Endothelial cell (in vitro differentiated cells): ENCODE measurements at regions not wholly inside any gene's neighbourhood (a gene's known extent, or its start where the extent isn't known, plus 50 kb on each side); places are given as distances from the start of the nearest gene placed in this dataset.

Experiments
- DNase-seq: peaks from one replicate; pipeline ENCODE4 v3.0.0; 2021; ENCODE audit warnings: low spot score
- H3K27ac Mint-ChIP-seq: one replicate; pipeline ENCODE4 v1.8.0; 2021; ENCODE audit warnings: mixed read lengths, inconsistent platforms; ENCODE audit not compliant: unreplicated experiment
- H3K27me3 Mint-ChIP-seq: one replicate; pipeline ENCODE4 v1.8.0; 2021; ENCODE audit warnings: mild to moderate bottlenecking, moderate library complexity, mixed read lengths, inconsistent platforms; ENCODE audit not compliant: unreplicated experiment
- H3K36me3 Mint-ChIP-seq: one replicate; pipeline ENCODE4 v1.8.0; 2021; ENCODE audit warnings: mild to moderate bottlenecking, low read depth, mixed read lengths, inconsistent platforms; ENCODE audit not compliant: unreplicated experiment
- H3K4me1 Mint-ChIP-seq: one replicate; pipeline ENCODE4 v1.8.0; 2021; ENCODE audit warnings: mild to moderate bottlenecking, mixed read lengths, inconsistent platforms; ENCODE audit not compliant: unreplicated experiment
- H3K4me3 Mint-ChIP-seq: one replicate; pipeline ENCODE4 v1.8.0; 2021; ENCODE audit warnings: mild to moderate bottlenecking, mixed read lengths, inconsistent platforms; ENCODE audit not compliant: unreplicated experiment
- H3K9me3 Mint-ChIP-seq: one replicate; pipeline ENCODE4 v1.8.0; 2021; ENCODE audit warnings: mixed read lengths, inconsistent platforms; ENCODE audit not compliant: unreplicated experiment
- TF ChIP-seq, protein P1 (sequence below): fragments of 200-600 bp; sonication (generic); IDR thresholded peaks from one replicate; pipeline ENCODE4 v1.5.0; 2021; ENCODE audit warnings: antibody characterized with exemption; ENCODE audit not compliant: unreplicated experiment

DNA sequence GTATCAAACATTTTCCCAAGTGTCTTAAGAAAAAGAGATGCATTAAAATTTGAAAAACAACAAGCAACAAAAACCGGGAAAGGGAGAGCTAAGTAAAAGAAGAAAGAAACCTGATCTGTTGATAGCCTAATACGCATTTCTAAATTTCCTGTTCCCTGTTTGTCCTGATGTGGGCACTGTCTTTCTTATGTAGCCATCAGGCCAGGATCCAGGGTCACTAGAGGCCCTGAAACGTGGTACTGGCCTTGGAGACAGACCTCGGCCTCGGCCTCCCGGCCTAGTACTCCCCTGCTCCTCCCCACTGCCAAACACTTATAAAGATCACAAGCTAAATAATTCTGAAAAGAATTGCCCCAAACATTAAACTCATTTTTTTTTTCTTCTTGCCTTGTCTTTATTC lies 547.2 kb downstream of the IRX1 start:
- Mint-ChIP-seq H3K27me3 (peaks cover 1% of the 10 kb centered on the region), H3K9me3 (peaks cover 5% of the 10 kb centered on the region), H3K36me3 (no peaks in the 10 kb centered on the region), H3K27ac (no peak overlapping the region), H3K4me1 (no peaks in the 10 kb centered on the region), H3K4me3 (no peak overlapping the region)
- no peak for DNase-seq
- TF ChIP-seq, protein P1, sequence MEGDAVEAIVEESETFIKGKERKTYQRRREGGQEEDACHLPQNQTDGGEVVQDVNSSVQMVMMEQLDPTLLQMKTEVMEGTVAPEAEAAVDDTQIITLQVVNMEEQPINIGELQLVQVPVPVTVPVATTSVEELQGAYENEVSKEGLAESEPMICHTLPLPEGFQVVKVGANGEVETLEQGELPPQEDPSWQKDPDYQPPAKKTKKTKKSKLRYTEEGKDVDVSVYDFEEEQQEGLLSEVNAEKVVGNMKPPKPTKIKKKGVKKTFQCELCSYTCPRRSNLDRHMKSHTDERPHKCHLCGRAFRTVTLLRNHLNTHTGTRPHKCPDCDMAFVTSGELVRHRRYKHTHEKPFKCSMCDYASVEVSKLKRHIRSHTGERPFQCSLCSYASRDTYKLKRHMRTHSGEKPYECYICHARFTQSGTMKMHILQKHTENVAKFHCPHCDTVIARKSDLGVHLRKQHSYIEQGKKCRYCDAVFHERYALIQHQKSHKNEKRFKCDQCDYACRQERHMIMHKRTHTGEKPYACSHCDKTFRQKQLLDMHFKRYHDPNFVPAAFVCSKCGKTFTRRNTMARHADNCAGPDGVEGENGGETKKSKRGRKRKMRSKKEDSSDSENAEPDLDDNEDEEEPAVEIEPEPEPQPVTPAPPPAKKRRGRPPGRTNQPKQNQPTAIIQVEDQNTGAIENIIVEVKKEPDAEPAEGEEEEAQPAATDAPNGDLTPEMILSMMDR: no peak

DNA sequence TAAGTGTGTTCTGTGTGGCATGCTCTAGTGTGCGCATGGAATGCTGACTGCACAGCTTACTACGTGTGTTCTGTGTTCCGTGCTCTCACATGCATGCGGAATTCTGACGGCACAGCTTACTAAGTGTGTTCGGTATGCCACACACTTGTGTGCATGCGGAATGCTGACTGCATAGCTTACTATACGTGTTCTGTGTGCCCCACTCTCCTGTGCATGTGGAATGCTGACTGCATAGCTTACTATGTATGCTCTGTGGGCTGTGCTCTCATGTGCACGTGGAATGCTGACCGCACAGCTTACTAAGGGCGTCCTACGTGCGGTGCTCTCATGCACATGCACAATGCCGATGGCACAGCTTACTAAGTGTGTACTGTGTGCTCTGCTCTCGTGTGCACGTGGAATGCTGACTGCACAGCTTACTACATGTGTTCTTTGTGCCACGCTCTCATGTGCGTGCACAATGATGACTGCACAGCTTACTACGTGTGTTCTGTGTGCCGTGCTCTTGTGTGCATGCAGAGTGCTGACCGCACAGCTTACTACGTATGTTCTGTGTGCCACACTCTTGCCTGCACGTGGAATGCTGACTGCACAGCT lies 548.9 kb downstream of the IRX1 start:
- Mint-ChIP-seq H3K27me3 (peaks cover 1% of the 10 kb centered on the region), H3K4me3 (no peak overlapping the region), H3K36me3 (no peaks in the 10 kb centered on the region), H3K27ac (no peak overlapping the region), H3K9me3 (peaks cover 3% of the 10 kb centered on the region), H3K4me1 (no peaks in the 10 kb centered on the region)
- DNase-seq: no peak
- TF ChIP-seq, protein P1: no peak

DNA sequence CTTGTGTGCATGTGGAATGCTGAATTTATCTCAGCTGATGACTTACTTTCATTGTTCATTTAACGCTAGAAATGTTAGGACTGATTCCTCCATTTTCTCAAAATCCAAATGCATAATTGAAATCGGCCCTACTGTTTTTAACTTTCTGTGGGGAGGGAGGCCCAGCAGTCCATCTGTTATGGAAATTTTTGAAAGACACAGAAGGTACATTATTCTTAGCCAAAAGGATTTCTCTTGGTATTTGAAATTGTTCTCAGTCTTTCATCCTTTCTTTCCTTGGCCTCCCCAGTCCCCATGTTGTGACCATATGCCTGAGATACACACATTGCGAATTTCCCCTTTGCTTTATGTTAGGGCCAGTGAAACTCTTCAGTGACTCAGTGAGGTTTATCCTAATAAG lies 549.9 kb downstream of the IRX1 start:
- no peak for DNase-seq
- H3K4me3 Mint-ChIP-seq: no peak overlapping the region
- TF ChIP-seq, protein P1: no peak
- no peaks in the 10 kb centered on the region for H3K36me3 Mint-ChIP-seq
- peaks cover 1% of the 10 kb centered on the region for H3K27me3 Mint-ChIP-seq
- H3K4me1 Mint-ChIP-seq: no peaks in the 10 kb centered on the region
- H3K9me3 Mint-ChIP-seq: no peaks in the 10 kb centered on the region
- no peak overlapping the region for H3K27ac Mint-ChIP-seq

DNA sequence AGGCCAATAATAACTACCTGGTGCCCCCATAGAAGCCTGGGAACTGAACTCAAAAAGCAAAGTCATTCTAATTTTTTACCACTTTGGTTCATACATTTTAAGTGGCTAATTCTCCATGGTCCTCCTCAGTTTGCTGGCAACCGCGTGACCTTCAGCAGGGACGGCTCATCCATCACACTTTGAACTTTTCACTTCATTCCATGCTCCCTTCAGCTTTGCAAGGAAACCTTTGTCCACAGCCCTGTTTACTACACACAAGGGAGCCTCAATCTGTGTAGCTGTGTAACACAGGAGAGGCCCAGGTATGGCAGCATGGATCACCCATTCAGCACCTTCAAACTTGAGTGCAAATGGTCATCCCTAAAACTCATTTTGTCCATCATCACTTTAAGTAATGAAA lies 552.4 kb downstream of the IRX1 start:
- TF ChIP-seq, protein P1: no peak
- Mint-ChIP-seq H3K36me3 (no peaks in the 10 kb centered on the region), H3K9me3 (no peaks in the 10 kb centered on the region), H3K4me1 (no peaks in the 10 kb centered on the region), H3K27ac (no peak overlapping the region), H3K4me3 (no peak overlapping the region), H3K27me3 (no peaks in the 10 kb centered on the region)
- DNase-seq: no peak

DNA sequence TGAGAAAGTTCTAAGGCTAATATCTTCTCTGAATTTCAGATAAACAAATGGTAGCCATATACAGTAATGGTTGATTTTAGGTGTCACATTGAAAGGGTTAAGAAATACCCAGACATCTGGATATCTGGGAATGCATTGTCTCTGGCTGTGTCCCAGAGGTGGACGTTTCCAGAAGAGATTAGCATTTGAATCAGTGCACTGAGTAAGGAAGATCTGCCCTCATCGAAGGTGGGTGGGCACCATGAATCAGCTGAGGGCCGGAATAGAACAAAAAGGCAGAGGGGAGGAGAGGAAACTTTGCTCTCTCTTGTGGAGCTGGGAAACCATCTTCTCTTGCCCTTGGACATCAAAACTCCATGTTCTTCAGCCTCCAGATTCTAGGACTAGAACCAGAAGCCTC lies 554.4 kb downstream of the IRX1 start:
- Mint-ChIP-seq H3K9me3 (no peaks in the 10 kb centered on the region), H3K27me3 (no peaks in the 10 kb centered on the region), H3K36me3 (no peaks in the 10 kb centered on the region), H3K4me1 (no peaks in the 10 kb centered on the region), H3K27ac (no peak overlapping the region), H3K4me3 (no peak overlapping the region)
- TF ChIP-seq, protein P1: no peak
- no peak for DNase-seq
